Activated CD8-positive, alpha-beta memory T cell treated with anti-CD3 and anti-CD28 coated beads, Interleukin-2, amount 10 ng/mL, durations not matched to agents 7 days and 5 days (primary cell): ENCODE measurements at regions not wholly inside any gene's neighbourhood (a gene's known extent, or its start where the extent isn't known, plus 50 kb on each side); places are given as distances from the start of the nearest gene placed in this dataset.

Source experiments
- ATAC-seq: fragments of 150-1000 bp; cut with Tn5 transposase; one replicate; pipeline ENCODE4 v1.10.0; 2021; ENCODE audit warnings: moderate library complexity
- CTCF ChIA-PET: fragments of 350-600 bp; sonication (Branson Sonifier 250); formaldehyde crosslinking; loops from one replicate; lab custom pipeline; 2021; ENCODE audit warnings: antibody characterized with exemption; lab: Charles Lee
- DNase-seq: peaks from one replicate; pipeline ENCODE4 v3.0.0-alpha.2; 2020
- H3K27ac Mint-ChIP-seq: one replicate; pipeline ENCODE4 v1.8.0; 2021; ENCODE audit warnings: mild to moderate bottlenecking, mixed read lengths
- H3K27me3 Mint-ChIP-seq: one replicate; pipeline ENCODE4 v1.8.0; 2021; ENCODE audit warnings: mixed read lengths
- H3K36me3 Mint-ChIP-seq: one replicate; pipeline ENCODE4 v1.8.0; 2021; ENCODE audit warnings: mild to moderate bottlenecking, mixed read lengths
- H3K4me1 Mint-ChIP-seq: one replicate; pipeline ENCODE4 v1.8.0; 2021; ENCODE audit warnings: mixed read lengths
- H3K4me3 Mint-ChIP-seq: one replicate; pipeline ENCODE4 v1.8.0; 2021; ENCODE audit warnings: mild to moderate bottlenecking, moderate library complexity, mixed read lengths
- H3K9me3 Mint-ChIP-seq: one replicate; pipeline ENCODE4 v1.8.0; 2022; ENCODE audit warnings: low read depth, mixed read lengths

GRCh38 chr5:144945503-144945902 is 774.8 kb downstream of the KCTD16 start:
- Mint-ChIP-seq H3K27me3 (no peaks in the 10 kb centered on the region), H3K36me3 (no peaks in the 10 kb centered on the region), H3K9me3 (peaks cover 5% of the 10 kb centered on the region), H3K4me3 (no peak overlapping the region), H3K27ac (no peak overlapping the region), H3K4me1 (no peaks in the 10 kb centered on the region)
- ATAC-seq (no peak), DNase-seq (no peak)
- CTCF ChIA-PET = no interaction called here

DNA sequence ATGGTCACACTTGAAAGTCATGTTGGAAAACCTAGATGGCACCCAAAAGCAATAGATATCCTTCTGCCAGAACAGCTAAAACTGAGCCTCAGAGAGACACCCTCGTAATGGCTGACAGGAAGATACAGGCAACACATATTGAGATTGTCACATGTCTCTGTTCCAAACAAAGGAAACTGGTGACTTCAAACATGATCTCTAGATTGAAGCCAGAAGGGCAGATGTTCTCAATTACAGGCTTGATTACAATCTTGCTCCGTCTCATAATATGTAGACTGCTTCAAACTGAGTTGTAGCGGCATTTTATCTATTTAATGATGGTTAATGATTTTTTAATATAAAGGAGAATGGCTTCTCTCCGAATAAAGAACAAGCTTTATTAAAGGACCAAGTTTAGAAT is 774.3 kb downstream of the KCTD16 start:
- no peak overlapping the region for H3K27ac Mint-ChIP-seq
- no peak overlapping the region for H3K4me3 Mint-ChIP-seq
- H3K4me1 Mint-ChIP-seq = no peaks in the 10 kb centered on the region
- ATAC-seq (no peak), DNase-seq (no peak)
- H3K9me3 Mint-ChIP-seq = peaks cover 3% of the 10 kb centered on the region
- H3K27me3 Mint-ChIP-seq = no peaks in the 10 kb centered on the region
- CTCF ChIA-PET = no interaction called here
- no peaks in the 10 kb centered on the region for H3K36me3 Mint-ChIP-seq

- Mint-ChIP-seq H3K4me3 (no peak overlapping the region), H3K9me3 (peaks cover 5% of the 10 kb centered on the region)
- CTCF ChIA-PET = no interaction called here
Observed at GRCh38 chr5:144941004-144941403, 770.3 kb downstream of the KCTD16 start.

GRCh38 chr5:144918371-144918770 is 747.7 kb downstream of the KCTD16 start:
- Mint-ChIP-seq H3K27ac (no peak overlapping the region), H3K4me3 (no peak overlapping the region), H3K36me3 (no peaks in the 10 kb centered on the region), H3K9me3 (no peaks in the 10 kb centered on the region), H3K27me3 (no peaks in the 10 kb centered on the region), H3K4me1 (no peaks in the 10 kb centered on the region)
- no peak for DNase-seq
- no peak for ATAC-seq
- CTCF ChIA-PET = no interaction called here

More at GRCh38 chr5:144941004-144941403, 770.3 kb downstream of the KCTD16 start:
- H3K36me3 Mint-ChIP-seq = no peaks in the 10 kb centered on the region
- H3K4me1 Mint-ChIP-seq = no peaks in the 10 kb centered on the region
- no peaks in the 10 kb centered on the region for H3K27me3 Mint-ChIP-seq
- H3K27ac Mint-ChIP-seq = no peak overlapping the region
- DNase-seq (no peak), ATAC-seq (no peak)

DNA sequence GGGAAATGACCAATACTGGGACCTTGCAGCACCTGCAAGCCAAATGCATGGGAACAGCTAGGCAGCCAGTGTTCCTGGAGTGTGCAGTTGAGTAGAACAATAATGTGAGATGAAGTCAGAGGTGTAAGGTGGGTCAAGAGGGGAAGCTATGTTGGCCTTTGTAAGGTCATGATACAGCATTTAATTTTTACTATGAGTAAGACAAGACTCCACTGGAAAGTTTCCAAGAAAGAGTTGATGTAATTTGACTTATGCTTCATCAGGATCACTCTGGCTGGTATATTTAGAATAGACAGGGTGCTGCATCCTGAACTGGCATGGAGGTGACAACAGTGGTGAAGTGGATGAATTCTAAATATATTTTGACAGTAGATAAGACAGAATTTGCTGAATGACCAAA is 744.8 kb downstream of the KCTD16 start:
- ATAC-seq = no peak
- H3K27ac Mint-ChIP-seq = no peak overlapping the region
- no peak for DNase-seq
- CTCF ChIA-PET = interaction anchor here (0.6 kb wide), 1 partner anchor 1354 kb away, joined by 4 read pairs; no protein-coding TSS in a partner anchor
- no peak overlapping the region for H3K4me3 Mint-ChIP-seq
- no peaks in the 10 kb centered on the region for H3K27me3 Mint-ChIP-seq
- H3K36me3 Mint-ChIP-seq = no peaks in the 10 kb centered on the region
- H3K9me3 Mint-ChIP-seq = no peaks in the 10 kb centered on the region
- no peaks in the 10 kb centered on the region for H3K4me1 Mint-ChIP-seq

DNA sequence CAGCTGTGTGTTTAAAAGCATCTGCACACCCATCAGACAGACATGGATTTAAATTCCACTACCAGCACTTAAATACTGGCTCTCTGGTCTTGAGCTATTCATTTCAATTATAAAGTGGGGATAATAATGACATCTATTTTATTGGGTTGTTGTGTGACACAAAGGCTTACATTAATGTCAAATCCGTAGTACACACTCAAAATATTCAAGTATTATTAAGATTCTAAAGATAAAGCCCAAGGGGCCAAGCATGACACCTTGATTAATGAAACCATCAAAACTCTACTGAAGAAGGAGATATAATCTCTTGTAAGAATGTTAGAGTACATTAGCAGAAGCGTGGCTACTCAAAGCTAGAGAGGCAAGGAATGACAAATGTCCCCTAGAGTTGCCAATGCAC is 743.0 kb downstream of the KCTD16 start:
- no peaks in the 10 kb centered on the region for H3K4me1 Mint-ChIP-seq
- DNase-seq (no peak), ATAC-seq (no peak)
- H3K36me3 Mint-ChIP-seq = no peaks in the 10 kb centered on the region
- no peak overlapping the region for H3K27ac Mint-ChIP-seq
- no peak overlapping the region for H3K4me3 Mint-ChIP-seq
- no peaks in the 10 kb centered on the region for H3K27me3 Mint-ChIP-seq
- CTCF ChIA-PET = no interaction called here
- H3K9me3 Mint-ChIP-seq = peaks cover 2% of the 10 kb centered on the region

DNA sequence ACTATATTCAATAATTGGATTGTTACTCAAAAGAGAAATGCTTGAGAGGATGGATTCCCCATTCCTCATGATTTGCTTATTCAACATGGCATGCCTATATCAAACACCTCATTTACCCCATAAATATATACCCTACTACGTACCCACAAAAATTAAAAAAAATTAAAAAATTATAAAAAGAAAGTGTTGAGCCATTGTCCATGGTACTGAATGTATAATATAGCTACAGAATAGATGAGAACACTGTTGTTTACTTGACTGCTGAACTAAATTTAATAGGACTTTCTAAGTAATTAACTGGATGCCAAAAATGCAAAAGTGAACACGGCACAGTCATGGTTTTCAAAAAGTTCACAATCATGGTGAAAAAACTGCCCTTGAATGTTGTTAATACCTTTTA is 725.8 kb downstream of the KCTD16 start:
- no peak for DNase-seq
- CTCF ChIA-PET = no interaction called here
- H3K9me3 Mint-ChIP-seq = peaks cover 13% of the 10 kb centered on the region
- no peaks in the 10 kb centered on the region for H3K27me3 Mint-ChIP-seq
- no peak overlapping the region for H3K4me3 Mint-ChIP-seq
- H3K27ac Mint-ChIP-seq = no peak overlapping the region
- no peak for ATAC-seq
- no peaks in the 10 kb centered on the region for H3K36me3 Mint-ChIP-seq
- no peaks in the 10 kb centered on the region for H3K4me1 Mint-ChIP-seq

DNA sequence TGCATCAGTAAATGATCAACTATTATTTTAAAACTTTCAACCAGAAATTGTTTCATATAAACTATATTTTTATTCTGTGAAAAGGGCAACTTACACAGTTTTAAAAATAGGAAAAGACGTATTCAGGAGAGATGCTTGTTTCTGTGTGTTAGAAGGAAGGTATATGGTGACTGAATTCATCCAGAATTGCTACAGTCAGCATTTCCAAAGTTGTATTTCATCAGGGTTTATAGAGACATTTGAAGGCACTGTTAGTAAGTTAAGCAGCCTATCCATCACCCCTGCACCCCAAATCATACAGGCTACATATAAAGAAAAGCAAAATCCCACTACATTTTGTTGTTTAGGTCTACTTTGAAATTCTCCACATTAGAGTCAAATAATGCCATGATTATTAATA is 716.0 kb downstream of the KCTD16 start:
- no peaks in the 10 kb centered on the region for H3K36me3 Mint-ChIP-seq
- CTCF ChIA-PET = no interaction called here
- no peak overlapping the region for H3K4me3 Mint-ChIP-seq
- no peaks in the 10 kb centered on the region for H3K4me1 Mint-ChIP-seq
- H3K27ac Mint-ChIP-seq = no peak overlapping the region
- no peaks in the 10 kb centered on the region for H3K27me3 Mint-ChIP-seq
- DNase-seq (no peak), ATAC-seq (no peak)
- H3K9me3 Mint-ChIP-seq = peaks cover 4% of the 10 kb centered on the region

- Mint-ChIP-seq H3K9me3 (peaks cover 11% of the 10 kb centered on the region), H3K27me3 (no peaks in the 10 kb centered on the region), H3K36me3 (no peaks in the 10 kb centered on the region), H3K4me1 (no peaks in the 10 kb centered on the region), H3K4me3 (no peak overlapping the region), H3K27ac (no peak overlapping the region)
- CTCF ChIA-PET = no interaction called here
- ATAC-seq (no peak), DNase-seq (no peak)
Observed at GRCh38 chr5:144882739-144883283, 712.1 kb downstream of the KCTD16 start.

DNA sequence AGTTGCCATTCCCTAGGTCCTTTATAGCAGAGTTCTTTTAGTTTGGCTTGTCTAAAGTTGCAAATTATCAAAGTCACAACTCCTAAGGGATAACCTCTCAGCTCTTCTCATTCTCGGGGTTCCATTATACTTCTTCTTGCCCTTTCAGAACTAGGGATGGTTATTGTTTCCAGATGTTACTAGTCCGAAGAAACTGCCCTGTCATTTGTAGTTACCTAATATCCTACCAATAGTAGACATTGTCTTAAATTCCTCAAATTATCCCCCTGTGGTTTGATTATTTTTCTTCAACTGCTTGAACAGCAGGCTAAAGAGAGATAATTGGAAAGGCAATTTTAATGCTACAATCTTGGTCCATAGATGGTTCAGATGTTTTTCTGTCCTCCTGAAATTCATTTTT is 709.8 kb downstream of the KCTD16 start:
- H3K4me1 Mint-ChIP-seq = no peaks in the 10 kb centered on the region
- H3K27me3 Mint-ChIP-seq = no peaks in the 10 kb centered on the region
- H3K4me3 Mint-ChIP-seq = no peak overlapping the region
- H3K27ac Mint-ChIP-seq = no peak overlapping the region
- CTCF ChIA-PET = no interaction called here
- no peaks in the 10 kb centered on the region for H3K36me3 Mint-ChIP-seq
- peaks cover 11% of the 10 kb centered on the region for H3K9me3 Mint-ChIP-seq
- ATAC-seq (no peak), DNase-seq (no peak)

- H3K9me3 Mint-ChIP-seq = peaks cover 7% of the 10 kb centered on the region
- CTCF ChIA-PET = no interaction called here
- no peaks in the 10 kb centered on the region for H3K27me3 Mint-ChIP-seq
- no peaks in the 10 kb centered on the region for H3K36me3 Mint-ChIP-seq
- ATAC-seq (no peak), DNase-seq (no peak)
- no peak overlapping the region for H3K27ac Mint-ChIP-seq
- no peak overlapping the region for H3K4me3 Mint-ChIP-seq
- no peaks in the 10 kb centered on the region for H3K4me1 Mint-ChIP-seq
Observed at GRCh38 chr5:144876990-144877389, 706.3 kb downstream of the KCTD16 start.

DNA sequence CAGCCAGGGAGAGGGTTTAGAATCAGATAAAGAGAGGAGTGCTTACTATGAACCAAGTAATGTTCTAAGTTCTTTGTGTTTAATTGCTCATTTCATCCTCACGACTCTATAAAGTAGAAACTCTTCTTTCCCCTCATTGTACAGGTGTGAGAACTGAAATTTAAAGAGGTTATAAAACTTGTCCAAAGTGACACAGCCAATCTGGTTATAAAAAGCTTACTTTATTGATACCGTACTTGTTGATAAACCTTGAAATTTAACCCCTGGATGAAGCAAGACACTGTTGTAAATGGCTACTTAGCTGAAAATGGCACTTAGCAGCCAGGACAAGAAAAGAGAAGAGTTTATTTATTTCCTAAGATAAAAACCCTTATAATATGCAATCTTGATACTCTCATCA is 702.4 kb downstream of the KCTD16 start:
- Mint-ChIP-seq H3K4me3 (no peak overlapping the region), H3K36me3 (no peaks in the 10 kb centered on the region), H3K9me3 (peaks cover 5% of the 10 kb centered on the region), H3K4me1 (no peaks in the 10 kb centered on the region), H3K27me3 (no peaks in the 10 kb centered on the region), H3K27ac (no peak overlapping the region)
- ATAC-seq = no peak
- no peak for DNase-seq
- CTCF ChIA-PET = no interaction called here

DNA sequence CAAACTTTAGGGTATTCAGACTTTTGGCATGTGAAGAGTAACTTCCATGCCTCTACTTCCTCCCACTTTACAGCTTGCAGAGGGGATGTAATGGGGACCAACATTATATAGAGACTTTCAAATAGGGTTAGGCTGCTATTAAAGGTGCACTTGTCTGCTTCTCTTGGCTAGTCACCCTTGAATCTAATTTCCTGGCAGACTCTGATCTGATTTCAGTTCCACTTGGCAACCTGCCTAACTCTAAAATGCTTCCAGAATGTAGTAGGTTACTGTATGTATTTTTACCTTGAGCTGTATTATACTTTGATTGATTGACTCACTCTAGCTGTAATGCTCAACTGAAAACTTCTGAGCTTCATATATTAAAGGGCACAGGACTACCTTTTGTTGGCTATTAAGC is 693.4 kb downstream of the KCTD16 start:
- Mint-ChIP-seq H3K27me3 (no peaks in the 10 kb centered on the region), H3K4me3 (no peak overlapping the region), H3K9me3 (peaks cover 8% of the 10 kb centered on the region), H3K27ac (no peak overlapping the region), H3K4me1 (no peaks in the 10 kb centered on the region), H3K36me3 (no peaks in the 10 kb centered on the region)
- DNase-seq (no peak), ATAC-seq (no peak)
- CTCF ChIA-PET = no interaction called here

GRCh38 chr5:144857454-144857853 is 686.8 kb downstream of the KCTD16 start:
- no peak for ATAC-seq
- CTCF ChIA-PET = no interaction called here
- peaks cover 5% of the 10 kb centered on the region for H3K9me3 Mint-ChIP-seq

DNA sequence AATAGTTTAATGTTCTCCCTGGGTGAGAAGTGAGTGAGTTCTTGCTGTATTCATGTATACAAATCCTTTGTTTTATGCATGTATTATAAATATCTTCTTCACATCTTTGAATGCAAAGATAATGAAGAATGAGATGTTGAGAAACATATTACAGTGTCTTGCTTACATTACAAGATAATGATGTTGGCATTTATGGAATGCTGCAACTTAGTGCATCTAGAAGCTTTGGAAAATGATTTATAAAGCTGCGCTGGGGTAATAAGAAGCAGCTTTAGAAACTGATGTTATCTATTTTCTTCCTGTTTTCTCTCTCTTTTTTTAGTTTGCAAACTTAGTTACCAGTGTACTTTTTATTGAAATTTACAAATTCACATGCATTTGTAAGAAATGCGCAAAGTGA is 673.4 kb downstream of the KCTD16 start:
- CTCF ChIA-PET = no interaction called here
- H3K36me3 Mint-ChIP-seq = no peaks in the 10 kb centered on the region
- DNase-seq = no peak
- peaks cover 7% of the 10 kb centered on the region for H3K9me3 Mint-ChIP-seq
- no peak overlapping the region for H3K4me3 Mint-ChIP-seq
- no peaks in the 10 kb centered on the region for H3K27me3 Mint-ChIP-seq
- ATAC-seq = no peak
- no peaks in the 10 kb centered on the region for H3K4me1 Mint-ChIP-seq
- H3K27ac Mint-ChIP-seq = no peak overlapping the region

More at GRCh38 chr5:144857454-144857853, 686.8 kb downstream of the KCTD16 start:
- Mint-ChIP-seq H3K4me3 (no peak overlapping the region), H3K27ac (no peak overlapping the region), H3K36me3 (no peaks in the 10 kb centered on the region), H3K4me1 (no peaks in the 10 kb centered on the region), H3K27me3 (no peaks in the 10 kb centered on the region)
- no peak for DNase-seq
